Epithelial cell of esophagus (primary cell): ENCODE measurements at regions not wholly inside any gene's neighbourhood (a gene's known extent, or its start where the extent isn't known, plus 50 kb on each side); places are given as distances from the start of the nearest gene placed in this dataset.

ENCODE experiments used
- DNase-seq: peaks from one replicate; pipeline ENCODE4 v3.0.0; 2010; ENCODE audit warnings: low read depth
- H3K4me3 ChIP-seq: 2 replicates; pipeline ENCODE4 v1.5.1; 2011; ENCODE audit warnings: mild to moderate bottlenecking, low read length, control low read depth
- CTCF ChIP-seq: IDR thresholded peaks from 2 replicates; pipeline ENCODE4 v1.5.1; 2011; ENCODE audit warnings: low read depth, mild to moderate bottlenecking, low read length, control low read depth, inconsistent platforms; ENCODE audit not compliant: insufficient read depth; ENCODE audit errors: missing control alignments

GRCh38 chr1:106548726-106549125, 507.7 kb upstream of the PRMT6 start:
- no peak for DNase-seq
- no peak for TF ChIP-seq CTCF
- no peak overlapping the region for H3K4me3 ChIP-seq

- TF ChIP-seq CTCF: no peak
- DNase-seq: peak; percentile 25
- H3K4me3 ChIP-seq: no peak overlapping the region
Observed at GRCh38 chr1:106554294-106554693, 502.2 kb upstream of the PRMT6 start.

- TF ChIP-seq CTCF: no peak
- DNase-seq: peak; percentile 69
- H3K4me3 ChIP-seq: no peak overlapping the region
Observed at GRCh38 chr1:106555571-106555970, 500.9 kb upstream of the PRMT6 start.

GRCh38 chr1:106564192-106564591, 492.3 kb upstream of the PRMT6 start:
- no peak overlapping the region for H3K4me3 ChIP-seq
- no peak for DNase-seq
- TF ChIP-seq CTCF: no peak

DNA sequence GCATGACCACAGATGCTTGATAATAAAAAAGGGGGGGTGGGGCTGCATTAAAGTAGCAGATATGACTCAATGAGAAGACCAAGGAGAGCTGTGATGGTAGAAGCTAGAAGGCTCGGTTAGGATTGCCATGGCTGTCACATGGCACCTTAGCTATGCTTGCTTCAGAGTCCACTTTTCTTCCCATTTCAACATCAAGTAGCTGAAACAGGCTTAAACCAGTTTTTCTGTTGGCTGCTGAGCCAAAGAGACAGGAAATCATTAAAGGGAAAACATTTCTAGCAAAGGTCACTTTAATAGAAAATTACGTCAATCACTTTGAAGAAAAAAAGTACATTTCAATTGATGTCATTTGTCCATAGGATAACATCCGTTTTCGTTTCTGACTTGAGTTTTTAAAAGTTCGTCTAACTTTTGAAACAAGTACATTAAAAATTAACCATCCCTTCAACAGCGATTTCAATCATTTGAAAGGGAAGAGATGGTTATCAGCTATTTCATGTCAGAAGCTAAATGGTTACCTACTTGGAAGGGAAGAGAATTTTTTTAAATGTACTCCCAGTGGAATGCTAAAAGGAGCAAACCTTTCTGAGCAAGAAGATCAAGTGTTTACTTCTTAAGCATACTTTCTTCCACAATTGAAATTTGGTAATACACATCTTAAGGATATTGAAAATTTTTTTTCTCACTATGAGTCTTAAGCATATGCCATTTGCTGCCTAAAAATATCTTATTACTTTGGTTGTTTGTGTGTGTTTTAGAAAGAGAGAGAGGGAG, 488.1 kb upstream of the PRMT6 start:
- no peak for TF ChIP-seq CTCF
- peak; percentile 38 for DNase-seq
- H3K4me3 ChIP-seq: no peak overlapping the region

GRCh38 chr1:106571109-106571508, 485.4 kb upstream of the PRMT6 start:
- no peak for TF ChIP-seq CTCF
- no peak for DNase-seq
- H3K4me3 ChIP-seq: no peak overlapping the region

GRCh38 chr1:106584107-106584506, 472.4 kb upstream of the PRMT6 start:
- no peak for TF ChIP-seq CTCF
- no peak overlapping the region for H3K4me3 ChIP-seq
- DNase-seq: no peak
